ENCODE measurements at regions not wholly inside any gene's neighbourhood (a gene's known extent, or its start where the extent isn't known, plus 50 kb on each side); places are given as distances from the start of the nearest gene placed in this dataset.
A peak's percentile ranks its signal among the peaks of the same experiment; 100 is the strongest.
"Not testable (repeated sequence)": the region's sequence is repeated elsewhere in the genome, so short reads cannot be mapped to it uniquely, and the experiment has no call there.

DNA sequence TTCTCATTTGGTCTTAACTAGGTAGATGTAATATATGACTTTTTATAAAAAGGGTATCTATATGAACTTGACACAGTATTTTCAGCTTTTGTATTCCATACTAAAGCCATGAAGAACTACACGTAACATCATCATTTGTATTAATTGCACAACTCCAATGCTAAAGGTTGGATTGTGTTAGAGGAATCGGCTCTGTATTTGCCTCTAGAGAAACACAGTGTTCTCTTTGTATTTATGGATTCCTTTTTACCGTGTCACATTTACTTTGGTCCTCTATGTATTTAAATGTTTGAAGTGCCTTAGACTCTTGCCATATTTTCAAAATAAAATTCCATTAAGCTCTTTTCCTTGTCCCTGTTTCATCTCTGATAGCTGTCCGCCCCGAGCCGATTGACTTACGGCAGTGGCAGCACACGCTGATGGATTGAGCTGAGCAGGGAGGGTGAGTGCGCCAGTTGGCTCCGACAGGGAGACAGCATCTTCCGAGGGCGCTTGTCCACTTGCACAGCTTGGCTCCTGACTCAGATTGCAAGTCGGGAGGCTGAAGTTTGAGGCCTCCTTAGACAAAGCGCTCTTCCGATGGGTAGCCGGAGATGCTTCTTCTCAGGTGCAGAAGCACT is 95.6 kb upstream of the DMRT1 start:
- no peak for DNase-seq

DNA sequence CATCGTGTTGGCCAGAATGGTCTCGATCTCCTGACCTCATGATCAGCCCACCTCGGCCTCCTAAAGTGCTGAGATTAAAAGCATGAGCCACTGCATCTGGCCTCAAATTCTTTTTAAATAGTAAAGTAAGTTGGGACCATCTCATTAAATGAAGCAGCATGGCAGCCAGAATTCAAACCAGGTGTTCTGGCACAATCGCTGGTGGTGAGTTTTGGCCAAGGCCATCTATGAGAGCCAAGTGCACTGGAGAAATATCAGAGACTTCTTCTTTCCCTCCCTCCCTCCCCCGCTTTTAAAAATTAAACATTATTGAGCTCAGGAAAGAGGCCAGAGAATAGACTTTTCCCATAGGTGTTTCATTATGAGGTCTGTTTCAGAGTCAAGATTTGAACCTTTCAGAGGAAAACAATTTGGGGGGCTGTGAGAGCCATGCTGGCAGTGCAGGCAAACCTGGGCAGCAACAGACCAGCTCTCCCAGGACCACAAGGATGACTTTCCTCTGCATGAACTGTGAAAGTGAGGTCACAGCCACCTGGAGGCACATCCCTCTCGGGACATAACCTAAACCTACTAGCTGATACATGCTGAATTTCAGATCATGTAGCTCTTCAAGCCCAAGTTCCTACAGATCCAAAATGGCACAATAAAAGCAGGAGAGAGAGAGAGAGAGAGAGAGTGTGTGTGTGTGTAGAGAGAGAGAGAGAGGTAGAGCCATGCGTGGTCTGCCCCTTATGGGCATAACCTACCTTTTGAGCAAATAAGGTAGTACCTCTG is 94.6 kb upstream of the DMRT1 start:
- DNase-seq: no peak

DNA sequence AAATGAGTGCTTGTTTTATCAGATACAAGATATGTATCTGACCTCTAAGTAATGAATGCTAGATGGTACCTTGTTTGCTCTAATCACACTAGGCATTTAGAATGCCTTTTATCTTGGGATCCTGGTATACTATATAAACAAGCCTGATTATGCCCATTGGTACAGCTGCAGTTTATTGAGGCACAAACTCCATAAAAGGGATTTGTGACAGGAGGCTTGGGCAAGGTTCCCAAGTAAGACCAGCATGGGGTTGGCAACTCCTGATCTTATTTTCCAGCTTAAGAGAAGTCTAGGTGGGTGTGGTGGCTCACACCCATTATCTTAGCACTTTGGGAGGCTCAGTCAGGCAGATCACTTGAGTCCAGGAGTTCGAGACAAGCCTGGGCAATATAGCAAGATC is 93.9 kb upstream of the DMRT1 start:
- no peak for DNase-seq

DNA sequence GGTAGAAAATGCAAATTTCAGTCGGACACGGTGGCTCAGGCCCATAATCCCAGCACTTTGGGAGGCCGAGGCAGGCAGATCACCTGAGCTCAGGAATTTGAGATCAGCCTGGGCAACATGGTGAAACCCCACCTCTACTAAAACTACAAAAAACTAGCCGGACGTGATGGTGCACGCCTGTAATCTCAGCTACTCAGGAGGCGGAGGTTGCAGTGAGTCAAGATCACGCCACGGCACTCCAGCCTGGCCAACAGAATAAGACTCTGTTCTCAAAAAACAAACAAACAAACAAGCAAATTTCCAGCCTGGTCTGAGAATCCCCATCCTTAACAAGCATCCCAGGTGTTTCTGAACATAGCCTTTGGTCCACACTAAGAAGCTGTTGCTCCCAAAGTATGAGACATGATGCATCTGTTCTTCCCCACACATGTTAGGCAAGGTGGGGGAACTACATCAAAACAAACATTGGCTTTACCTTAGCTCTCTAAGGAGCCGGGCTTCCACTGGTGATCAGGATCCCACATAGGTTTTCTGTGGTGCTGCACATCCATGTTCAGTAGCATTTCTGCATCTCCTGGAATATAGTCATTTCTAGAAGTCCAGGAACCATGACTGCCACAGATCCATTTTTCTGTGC is 92.5 kb upstream of the DMRT1 start:
- DNase-seq: no peak

GRCh38 chr9:749716-750115 is 91.8 kb upstream of the DMRT1 start:
- DNase-seq: no peak

DNA sequence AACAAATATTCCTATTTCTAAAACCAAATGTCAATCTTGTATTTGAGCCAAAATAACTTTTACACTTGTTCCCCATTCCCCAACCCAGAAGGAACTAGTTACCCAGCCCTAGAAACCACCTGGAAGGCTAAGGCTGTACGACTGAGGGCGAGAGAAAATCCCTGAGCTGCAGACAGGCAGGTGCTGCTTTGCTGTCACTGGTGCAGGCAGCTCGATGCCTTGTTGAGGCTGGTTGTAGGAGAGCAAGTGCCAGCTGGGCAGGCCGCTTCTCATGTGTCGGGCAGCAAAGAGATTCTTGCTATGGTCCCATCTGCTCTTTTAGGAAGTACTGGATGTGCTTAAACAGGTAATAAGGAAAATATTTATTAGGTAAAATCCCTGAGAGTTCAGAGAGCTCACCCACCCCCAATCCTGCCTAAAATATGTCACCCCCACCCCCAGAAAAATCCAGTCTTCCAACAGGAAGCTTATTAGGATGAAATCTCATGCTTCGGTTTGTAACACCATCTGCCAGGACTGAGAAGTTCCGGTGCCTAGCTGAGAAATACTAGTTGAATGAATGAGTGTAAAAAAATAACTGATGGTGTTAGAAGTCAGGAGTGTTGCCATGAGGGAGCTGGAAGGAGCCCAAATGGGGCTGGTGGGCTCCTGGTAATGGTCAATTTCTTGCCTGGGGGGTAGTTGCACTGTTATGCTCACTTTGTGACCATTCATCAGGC is 91.1 kb upstream of the DMRT1 start:
- no peak for DNase-seq

DNA sequence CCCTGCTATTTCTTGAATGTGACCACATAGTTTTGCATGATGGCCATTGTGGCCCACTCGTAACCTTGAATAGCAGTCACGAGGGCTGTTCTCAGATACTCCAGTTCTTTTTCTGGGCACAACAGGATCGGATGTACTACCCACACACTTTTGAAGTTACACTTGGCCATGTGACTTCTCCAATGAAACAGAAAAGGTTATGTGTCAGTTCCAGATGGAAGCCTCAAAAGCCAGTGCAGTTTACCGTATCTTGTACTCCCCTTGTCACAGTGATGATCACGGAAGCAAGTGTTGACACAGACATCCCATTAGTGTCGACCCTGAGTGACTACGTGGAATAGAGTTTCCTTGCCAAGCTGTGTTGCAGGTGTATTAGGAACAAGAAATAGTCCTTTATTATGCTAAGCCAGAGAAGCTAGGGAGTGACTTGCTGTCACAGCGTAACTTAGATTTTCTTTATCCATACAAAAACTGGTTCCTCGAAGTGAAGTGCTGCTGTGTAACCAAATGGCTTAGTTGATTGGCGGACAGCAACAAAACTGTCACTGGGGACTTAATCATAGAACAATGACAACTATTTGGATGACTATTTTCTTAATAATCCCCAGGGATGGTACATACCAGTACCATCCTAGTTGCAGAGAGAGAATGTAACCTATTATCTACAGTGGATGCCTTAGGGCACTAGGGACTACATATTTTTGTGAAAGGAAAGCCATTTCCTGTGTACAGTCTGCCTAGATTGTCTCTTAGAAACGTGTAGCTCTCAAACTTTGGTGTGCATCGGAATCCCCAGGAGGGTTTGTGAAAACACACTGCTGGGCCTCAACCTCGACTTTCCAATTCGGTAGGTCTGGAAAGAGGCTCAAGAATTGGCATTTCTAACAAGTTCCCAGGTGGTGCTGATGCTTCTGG is 90.1 kb upstream of the DMRT1 start:
- no peak for DNase-seq

DNA sequence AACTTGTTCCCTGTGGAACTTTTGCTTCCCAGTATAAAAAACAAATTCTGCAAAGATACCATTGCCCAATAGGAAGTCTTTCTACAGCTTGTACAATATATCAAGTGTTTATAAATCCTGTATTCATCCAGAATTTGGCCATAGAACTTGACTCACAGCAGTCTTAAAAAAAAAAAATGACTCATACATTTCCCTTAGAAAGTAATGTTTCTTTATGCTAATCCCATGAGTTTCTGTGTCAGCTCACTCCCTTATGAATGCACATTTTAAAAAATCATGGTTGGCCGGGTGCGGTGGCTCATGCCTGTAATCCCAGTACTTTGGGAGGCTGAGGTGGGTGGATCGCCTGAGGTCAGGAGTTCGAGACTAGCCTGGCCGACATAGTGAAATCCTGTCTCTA is 89.3 kb upstream of the DMRT1 start:
- peak; percentile 6 for DNase-seq

DNA sequence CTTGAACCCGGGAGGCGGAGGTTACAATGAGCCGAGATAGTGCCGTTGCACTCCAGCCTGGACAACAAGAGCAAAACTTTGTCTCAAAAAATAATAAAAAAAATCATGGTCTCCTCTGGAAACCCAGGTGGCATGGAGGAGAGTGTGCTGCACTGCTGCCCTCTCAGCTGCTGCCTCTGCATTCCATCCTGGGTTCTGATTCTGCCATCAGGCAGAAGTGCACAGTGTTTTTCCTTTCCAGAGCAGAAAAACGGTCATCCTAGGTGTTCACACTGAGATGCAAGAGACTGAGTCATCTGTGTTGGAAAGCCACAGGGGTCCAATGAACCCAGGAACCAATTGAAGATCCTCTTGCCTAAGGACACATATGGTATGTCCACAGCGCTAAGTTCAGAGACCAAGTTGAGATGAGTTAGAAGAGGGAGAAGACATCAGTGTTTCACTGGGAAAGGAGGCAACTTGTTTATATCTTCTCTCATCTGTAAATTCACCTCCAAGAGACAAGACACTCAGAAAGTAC is 88.8 kb upstream of the DMRT1 start:
- DNase-seq: no peak

DNA sequence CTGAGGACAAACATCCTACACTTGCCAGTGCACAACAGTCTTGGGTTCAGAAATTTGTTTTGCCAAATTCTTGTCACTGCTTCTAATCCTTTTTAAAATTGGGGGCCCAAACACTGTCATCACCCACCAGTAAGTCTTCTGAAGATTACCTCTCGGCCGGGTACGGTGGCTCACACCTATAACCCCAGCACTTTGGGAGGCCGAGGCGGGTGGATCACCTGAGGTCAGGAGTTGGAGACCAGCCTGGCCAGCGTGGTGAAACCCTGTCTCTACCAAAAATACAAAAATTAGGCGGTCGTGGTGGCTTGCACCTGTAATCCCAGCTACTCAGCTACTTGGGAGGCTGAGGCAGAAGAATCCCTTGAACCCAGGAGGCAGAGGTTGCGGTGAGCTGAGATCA is 87.8 kb upstream of the DMRT1 start:
- DNase-seq: not testable (repeated sequence)

DNA sequence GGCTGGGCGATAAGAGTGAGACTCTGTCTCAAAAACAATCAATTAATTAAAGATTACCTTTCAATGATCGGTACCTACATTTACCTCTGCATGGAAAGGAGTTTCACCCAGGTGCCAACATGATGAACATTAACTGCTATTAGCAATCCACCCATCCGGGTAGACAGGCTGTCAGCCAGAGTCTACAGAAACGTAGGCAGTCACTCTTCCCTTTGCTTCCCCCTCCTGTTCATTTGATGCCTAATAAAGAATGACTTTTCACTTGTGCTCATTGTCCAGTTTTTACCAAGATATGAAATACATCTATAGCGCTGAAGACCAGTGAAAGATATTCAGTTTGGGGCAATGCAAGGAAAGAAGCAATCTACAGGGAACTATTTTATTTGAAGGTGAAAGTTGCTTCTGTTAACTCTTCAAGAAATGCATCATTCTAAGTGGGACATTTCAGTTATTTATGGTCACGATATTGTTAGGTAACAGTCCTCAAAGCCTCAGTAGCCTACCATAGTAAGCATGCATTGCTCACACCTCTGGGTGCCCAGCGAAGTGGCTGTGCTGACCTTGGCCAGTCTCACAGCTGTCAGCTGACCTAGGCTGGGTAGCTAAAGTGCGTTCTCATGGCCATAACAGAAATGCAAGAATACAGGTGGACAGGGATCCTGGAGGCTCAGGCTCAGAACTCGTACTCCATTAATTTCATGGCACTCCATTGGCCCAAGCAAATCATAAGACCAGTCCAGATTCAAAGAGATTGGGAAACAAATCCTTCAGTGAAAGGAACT is 87.2 kb upstream of the DMRT1 start:
- no peak for DNase-seq

- DNase-seq: no peak
These were observed 85.8 kb upstream of the DMRT1 start for GRCh38 chr9:755454-756381.

DNA sequence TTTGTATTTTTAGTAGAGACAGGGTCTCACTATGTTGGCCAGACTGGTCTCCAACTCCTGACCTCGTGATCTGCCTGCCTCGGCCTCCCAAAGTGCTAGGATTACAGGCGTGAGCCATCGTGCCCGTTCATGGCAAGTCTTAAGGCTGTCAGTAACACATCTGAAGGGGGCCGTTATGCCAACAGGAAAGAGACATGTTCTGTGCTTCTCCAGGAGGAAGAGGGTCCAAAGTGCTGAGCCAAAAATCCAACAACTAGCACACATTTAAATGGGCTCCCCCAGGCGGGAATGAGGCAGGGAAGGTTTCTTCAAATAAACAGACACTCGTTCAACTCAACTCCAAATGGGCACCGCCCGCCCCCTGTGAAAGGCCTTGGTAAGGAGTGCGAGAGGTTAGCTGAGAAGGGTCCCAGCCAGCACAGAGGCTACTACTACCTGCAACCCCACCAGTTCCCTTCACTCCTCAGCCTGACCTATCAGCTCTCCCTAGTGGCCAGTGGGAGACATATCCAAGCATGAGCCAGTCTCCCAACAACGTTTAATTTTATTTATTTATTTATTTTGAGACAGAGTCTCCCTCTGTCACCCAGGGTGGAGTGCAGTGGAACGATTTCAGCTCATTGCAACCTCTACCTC is 84.1 kb upstream of the DMRT1 start:
- DNase-seq: no peak

DNA sequence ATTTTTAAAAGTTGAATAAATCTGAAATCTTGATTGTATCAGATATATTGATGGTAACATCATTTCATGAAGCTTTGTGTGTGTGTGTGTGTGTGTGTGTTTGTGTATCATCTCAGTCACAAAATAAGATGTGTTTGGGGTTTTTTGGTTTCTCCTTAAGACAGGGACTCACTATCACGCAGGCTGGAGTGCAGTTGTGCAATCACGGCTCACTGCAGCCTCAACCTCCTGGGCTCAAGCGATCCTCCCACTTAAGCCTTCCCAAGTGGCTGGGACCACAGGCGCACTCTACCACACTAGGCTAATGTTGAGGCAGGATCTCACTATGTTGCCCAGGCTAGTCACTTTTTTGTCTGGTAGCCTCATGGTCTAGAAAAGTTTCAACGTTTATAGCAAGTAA is 83.4 kb upstream of the DMRT1 start:
- no peak for DNase-seq

DNA sequence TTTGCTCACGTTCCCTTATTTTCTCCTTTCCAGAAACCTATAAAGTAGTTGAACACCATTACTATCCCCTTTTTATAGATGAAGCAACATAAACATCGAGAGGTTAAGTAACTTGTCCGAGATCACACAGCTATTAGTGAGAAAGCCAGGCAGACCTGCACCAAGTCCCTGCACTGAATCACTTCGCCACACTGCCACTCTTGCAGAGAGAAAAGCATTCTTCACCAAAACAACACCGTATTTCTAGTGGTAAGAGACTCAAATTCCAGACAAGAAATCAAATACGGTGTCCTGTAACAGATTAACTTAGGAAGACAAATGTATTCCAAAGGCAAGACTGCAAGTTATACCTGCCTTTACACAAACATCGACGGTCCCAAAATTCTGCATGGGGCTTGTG is 82.0 kb upstream of the DMRT1 start:
- no peak for DNase-seq

DNA sequence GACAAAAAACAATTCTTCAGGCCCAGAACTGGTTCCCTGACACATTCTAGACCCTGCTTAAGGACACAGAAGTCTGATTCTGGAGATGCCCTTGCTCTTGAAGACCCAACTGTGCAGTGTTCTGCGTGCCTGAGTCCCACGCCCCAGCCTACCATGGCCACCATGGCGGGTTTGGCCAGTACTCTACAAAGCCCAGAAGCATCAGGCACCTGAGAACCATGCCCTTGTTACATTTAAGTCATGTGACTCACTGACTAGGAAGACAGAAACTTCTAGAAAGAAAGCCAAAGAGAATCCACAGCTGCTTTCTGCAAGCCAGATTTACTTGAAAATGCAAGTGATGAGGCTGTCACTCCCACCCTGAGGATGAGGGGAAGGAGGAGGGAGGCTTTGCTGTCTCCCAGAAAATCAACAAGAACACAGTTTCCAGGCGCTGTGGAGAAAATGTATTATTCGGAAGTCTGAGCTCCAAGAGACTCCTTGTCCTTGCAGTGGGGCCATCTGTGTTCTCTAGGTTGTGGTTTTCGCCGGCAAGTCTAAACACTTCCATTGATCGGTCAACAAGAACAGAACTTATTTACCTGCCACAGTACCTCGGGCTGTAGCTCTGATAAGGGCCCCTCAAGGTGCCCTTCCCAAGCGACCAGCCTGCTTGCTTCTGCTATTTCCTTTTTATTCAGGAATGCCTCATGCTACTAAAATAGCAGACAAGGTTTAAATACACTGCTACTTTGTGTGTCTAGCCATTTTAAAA is 81.3 kb upstream of the DMRT1 start:
- DNase-seq: no peak

DNA sequence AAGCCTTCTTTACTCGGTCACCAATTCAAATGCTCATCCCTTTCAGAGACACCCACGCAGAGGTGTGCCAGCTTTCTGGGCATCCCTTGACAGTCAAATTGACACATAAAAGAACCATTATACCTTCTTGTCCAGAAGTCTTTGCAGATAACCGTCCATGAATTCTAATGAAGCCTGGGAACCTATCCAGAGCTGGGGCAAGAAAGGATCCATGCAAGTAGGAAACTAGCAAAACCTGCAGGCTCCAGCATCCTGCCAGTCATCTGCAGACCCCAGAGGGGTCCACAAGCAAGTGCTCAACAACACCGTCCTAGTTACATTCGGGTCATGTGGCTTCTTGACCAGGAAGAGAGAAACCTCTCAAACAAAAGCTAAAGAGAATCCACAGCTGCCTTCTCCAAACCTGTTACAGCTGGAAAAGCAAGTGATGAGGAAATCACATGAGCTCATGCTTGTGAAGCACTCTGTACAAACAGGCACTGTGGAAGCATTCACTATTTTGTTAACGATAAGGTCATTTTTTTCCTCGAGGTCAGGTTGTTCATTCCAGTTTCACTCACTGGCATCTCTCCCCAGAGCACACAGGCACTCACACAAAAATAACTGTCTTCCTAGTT is 80.2 kb upstream of the DMRT1 start:
- DNase-seq: peak; percentile 26
